NAMALWA (cell line): ENCODE measurements at regions not wholly inside any gene's neighbourhood (a gene's known extent, or its start where the extent isn't known, plus 50 kb on each side); places are given as distances from the start of the nearest gene placed in this dataset.

Source experiments
- DNase-seq: peaks from one replicate; pipeline ENCODE4 v3.0.0-alpha.2; 2015; ENCODE audit warnings: low spot score

DNA sequence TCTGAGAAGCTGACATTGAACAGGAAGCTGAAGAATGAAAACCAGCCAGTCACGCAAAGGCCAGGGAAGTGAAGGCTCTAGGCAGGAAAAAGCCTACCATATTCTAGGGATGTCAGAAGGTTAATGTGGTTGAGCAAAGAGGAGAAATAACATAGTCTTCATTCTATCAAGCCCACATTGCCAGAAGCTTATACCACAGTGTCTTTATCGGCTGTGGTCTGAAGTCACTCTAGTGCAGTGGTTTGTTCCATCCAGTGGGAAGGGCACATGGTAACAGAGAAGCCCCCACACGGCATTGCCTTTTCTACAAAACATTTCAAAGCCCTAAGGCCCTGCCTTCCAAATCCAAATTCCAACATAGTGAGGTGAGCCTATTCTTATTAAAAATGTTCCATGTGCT is 311.3 kb downstream of the TNS1 start:
- no peak for DNase-seq

DNA sequence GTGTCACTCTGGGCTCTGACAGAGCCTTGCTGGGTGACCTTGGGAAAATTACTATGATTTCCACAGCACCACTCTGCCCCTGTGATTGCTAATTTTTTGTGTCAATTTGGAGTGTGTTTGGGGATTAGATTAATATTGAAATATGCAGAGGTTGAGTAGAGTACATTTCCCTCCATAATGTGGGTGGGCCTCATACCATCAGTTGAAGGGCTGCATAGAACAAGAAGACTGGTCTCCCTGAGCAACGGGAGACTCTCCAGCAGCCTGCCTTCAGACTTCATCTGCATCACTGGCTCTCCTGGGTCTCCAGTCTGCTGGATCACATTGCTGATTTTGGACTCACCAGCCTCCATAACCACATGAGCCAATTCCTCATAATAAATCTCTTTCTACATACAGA is 313.7 kb downstream of the TNS1 start:
- DNase-seq = no peak

DNA sequence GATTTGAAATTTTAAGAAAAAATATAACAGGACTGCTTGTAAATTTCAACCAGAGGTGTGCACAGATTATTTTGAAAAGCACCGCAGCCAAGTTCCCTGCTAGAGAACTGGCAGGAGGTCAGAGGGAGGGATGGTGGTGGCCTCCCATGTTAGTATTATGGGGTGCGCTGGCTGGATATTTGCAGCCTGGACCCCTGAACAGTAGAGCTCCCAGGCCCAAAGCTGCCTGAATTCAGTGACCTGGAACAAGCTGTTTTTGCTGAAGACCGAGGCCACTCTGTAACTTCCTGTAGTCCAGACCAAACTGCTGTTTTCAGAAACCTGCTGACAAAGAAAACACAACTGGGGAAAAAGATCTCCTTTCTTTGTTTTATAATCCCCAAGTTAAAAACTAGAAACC is 314.3 kb downstream of the TNS1 start:
- no peak for DNase-seq

DNA sequence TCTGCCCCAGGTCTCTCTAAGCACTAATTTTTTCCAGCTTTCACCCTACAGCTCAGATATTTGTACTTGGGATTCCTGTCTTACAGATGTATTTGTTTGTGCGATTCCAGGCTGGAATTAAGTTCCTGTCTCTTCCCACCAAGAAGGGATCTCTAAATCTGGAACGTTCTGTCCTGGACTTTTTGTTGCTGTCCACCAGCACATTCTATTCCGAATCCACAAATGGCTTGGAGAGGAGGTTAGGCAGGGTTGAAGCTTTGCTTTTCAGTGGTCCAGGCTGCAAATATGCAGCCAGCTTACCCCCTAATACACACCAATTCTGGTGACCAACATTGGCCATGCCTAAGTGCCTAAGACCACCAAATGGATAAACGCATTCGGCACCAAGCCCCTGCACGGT is 315.0 kb downstream of the TNS1 start:
- DNase-seq = no peak

DNA sequence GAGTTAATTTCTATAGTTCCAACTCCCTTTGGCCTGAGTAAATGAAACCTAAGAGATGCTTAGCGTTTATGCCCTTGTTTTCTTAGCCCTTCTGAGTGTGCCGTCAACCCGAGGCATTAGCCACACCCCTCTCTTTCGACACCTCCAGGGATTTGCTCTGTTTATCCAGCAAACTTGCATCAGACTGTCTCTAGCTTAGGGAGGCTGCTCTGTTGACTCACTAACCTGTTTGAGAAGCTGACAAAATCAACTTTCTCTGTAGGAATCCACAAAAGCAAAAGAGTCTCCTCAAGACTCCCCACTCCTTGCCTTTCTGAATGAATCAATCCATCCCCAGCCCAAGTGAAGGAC is 317.6 kb downstream of the TNS1 start:
- DNase-seq = no peak

DNA sequence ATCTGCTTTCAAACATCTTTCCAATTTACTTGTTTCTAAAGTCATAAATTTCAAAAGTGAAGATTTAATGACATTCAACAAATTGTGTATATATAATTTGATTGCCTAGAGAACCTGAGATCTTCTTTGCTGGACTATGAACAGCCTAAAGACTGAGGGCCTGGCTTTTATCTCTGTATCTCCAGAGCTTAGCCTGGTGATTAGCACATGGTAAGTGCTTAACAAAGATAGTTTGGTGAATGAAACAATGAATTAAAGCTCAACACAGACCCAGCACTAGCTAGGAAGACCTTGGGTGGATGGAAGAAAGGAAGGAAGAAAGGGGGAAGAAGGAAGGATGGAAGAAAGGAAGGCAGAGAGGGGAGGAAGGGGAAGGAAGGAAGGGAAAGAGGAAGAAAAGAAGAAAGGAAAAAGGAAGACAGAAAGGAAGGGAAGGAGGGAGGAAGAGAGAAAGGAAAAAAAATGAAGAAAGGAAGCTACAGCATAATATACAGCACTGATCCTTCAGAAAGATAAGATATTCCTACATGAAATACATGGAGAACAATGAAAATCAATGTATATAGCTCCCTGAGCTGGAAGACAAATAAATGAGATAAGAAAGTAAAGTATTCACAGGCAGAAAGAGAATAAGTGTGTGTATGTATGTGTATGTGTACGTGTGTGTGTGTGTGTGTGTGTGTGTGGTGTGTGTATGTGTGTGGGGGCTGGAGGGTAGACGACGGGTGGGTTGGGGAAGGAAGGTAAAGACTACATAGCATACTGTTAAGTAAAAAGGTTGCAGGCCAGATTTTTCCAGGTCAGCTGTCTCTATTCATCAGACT is 318.2 kb downstream of the TNS1 start:
- no peak for DNase-seq

DNA sequence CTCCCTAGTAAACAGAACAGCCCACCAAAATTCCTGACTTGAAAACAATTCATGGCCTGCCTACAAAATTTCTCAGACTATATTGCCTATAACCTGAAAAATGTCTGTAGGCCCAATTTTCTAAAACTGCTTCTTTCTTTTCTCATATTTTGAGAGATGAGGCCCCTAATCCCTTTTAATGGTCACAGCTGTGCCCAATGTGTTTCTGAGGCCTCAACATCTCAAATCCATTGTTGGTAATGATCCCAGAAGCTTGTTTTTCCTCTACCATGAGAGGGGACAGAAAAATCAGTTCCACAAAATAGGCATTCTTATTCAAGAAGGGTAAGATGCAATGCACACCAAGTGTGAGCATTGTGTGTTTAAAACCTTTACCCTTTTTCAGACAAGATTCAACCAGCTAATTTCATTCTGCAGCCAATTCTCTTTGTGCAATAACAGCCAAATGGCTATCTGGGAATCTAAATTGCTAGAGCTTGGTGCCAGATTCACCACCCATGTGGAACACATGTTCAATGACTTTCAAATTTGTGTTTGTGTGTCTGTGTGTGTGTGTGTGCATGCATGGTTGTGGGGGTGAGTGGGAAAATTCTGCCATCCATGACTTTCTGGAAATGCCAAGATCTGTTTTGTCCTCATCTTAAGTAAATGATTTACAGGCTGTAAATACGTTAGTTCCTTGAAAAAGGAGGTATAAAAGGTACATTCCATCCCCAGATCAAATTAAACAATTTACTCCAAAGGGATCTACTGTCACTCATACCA is 319.5 kb downstream of the TNS1 start:
- DNase-seq = no peak

DNA sequence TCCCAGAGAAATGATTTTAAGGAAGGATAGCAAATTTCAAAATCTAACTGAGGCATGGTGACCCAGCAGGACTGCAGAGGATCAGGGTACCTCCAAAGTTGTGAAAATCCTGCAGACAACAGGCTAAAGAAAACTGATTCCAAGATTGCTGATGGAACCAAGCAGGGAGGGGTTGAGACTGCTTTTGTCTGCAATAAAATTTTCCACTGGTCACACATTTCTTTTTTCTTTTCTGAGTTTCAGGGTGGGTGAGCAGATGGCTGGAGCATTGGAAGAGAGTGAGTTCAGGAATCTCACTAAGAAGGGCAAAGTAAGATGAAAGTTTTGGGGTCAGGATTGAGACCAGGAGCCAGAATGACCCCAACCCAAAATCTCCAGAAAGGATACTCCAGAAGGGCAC is 321.0 kb downstream of the TNS1 start:
- DNase-seq = no peak

DNA sequence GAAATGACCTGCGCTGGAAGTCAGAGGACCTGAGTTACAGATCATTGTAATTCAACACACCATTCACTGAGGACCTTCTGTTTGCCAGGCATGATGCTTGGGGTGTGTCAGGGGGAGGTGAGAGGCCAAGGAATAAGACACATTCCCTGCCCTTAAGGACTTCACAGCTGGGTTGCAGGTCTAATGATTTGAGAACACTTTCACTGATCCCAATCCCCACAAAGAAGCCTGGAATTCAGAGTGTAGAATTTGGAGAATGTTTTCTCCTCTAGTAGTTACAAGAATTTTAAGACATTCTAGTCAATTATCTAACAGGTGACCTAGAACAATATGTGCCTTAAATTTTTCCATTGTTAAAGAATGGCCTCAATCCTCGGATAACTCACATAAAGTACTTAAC is 322.4 kb downstream of the TNS1 start:
- DNase-seq = no peak

DNA sequence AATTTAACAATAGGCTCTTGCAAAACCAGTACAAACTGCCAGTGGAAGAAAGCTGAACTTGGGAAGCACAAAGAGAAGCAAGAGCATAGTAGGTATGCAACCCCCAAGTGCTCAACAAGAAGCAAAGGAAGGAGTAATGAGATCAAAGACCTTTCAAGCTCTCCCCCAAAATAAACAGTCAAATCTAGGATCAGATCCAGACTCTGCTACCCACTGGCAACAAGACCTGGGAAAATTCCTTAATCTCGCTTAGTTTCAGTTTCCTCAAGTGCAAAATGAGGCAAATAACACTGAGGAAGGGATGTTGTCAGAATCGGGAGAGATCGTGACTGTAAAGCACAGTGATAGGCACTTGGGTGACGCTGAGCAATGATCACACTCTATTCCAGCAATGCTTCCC is 329.2 kb downstream of the TNS1 start:
- no peak for DNase-seq

DNA sequence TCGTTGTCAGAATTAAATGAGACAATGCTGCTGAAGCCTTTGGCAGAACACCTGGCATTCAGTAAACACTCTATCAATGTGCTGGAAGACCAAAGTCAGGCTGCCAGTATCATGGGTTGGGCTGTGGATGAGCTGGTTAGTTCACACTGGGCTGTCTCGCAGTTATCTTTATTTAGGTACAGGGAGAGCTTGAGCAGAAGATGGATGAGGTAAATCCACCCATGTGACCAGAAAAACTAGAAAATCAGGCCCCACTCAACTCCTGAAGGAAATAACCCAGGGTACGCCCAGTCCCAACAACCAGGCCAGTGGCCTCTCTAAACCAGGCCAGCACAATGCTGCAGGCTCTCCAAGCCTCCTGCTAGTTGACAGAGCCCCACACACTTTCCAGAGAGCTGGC is 330.3 kb downstream of the TNS1 start:
- no peak for DNase-seq

DNA sequence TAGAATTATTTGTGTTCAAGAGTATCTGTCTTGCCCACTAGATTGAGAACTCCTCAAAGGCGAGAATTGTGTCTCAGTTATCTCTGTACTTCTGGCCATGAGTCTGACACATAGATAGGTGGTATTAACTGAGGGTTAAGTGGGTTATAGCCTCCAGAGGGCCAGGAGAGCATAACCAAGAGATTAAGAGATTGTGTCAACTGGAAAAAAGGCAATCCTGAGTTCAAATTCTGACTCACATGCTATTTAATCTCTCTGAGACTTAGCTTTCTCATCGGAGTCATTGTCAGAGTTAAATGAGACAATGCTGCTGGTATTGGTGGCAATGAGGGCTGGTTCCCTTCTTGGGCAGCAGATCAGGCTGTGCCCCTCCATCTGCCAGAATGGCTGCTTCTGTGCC is 330.9 kb downstream of the TNS1 start:
- no peak for DNase-seq

DNA sequence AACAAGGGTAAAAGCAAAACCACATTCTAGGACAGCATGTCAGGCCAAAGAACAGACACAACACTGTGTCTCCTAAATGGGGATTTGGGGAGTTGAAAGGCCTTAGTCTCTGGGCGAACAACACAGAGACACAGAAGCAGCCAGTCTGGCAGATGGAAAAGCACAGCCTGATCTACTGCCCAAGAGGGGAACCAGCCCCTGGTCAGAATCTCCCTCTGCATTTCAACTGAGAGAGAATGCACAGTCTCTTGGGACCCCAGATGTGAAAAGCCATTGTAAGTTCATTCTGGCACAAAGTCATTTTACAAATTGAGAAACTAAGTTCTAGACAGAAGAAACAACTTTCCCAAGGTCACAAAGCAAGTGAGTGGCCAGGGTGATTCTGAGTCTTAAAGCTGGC is 331.7 kb downstream of the TNS1 start:
- no peak for DNase-seq

DNA sequence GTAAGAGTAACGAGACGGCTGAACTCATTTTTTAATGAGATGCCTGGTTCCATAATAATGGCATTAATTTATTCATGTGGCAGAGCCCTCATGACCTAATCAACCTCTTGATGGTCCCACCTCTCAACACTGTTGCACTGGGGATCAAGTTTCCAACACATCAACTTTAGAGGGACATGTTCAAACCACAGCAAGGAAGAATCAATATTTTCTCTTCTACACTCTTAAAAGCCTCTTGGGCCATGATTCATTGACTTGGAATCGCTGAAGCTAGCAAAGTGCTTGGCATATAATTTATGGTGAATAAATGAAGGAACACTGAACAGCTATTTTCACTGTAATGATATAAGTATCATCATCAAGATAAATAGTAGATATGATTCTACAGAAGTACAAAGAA is 333.0 kb downstream of the TNS1 start:
- DNase-seq = no peak

DNA sequence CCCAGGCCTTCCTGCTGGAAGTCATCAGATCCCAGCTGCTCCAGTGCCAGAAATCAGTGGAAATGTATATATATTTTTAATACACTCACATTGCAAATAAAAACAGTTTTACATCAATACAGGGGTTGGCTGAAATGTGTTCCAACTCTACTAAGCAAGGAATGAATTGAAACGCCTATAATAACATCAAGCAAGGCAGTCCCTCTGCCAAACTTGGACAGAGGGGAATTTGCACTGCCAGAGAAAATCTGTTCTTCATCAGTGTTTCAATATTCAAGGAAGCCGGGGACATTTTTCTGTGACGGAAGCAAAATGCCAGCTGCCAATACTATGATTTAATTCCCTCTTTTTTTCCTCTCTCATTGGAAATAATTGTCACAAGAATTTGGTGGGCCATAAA is 335.3 kb downstream of the TNS1 start:
- DNase-seq = no peak

DNA sequence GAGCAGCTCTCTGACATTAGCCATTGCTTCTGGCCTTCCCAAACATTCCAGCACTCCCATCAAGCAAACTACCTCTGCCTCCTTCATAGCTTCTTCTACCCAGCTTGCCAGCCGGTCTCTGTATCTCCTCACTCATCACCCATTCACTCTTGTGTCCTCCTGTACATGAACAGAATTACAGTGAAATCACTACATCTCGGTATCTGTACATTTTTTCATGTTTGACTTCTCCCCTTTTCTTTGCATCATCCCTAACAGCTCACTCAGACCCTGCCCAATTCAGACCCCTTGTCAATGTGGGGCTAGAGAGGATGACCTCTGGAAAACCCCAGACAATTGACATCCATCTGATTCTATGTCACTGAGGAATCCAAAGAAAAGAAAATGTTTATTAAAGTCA is 335.8 kb downstream of the TNS1 start:
- no peak for DNase-seq

DNA sequence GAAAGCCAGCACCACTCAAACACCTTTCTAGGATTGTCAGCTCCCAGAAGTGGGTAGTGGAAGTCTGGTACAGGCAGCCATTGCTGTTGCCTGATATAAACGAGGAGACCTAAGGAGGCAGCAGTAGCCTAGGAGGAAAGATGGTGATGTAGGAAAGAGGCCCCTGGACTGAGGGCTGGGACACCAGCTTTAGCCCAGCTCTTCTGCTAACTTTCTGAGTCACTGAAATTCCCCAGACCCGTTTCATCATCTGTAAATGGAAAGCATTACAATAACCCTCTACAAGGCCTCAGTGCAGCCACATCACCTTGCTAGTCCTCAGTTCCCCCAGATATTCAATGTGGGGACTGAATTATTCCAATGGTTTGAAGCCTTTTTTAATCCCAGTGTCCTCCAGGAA is 336.5 kb downstream of the TNS1 start:
- DNase-seq = no peak

DNA sequence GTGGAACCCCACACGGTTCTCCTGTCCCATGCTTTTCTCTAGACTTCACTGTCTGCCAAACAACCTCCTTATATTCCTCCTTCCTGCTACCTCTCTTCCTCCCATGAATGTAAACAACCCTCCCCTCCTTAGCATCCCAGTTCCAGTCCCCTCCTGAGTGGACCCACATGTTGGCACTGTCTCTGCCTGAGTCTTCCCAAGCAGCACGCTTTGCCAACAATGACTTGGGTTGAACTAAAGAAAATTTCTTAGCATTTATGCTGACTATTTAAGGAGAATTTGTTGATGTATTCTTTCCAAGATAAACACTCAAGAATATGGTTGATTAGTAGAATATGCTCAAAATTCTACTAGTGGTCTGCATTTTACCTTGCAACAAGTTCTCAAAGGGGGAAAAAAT is 338.0 kb downstream of the TNS1 start:
- DNase-seq = no peak

DNA sequence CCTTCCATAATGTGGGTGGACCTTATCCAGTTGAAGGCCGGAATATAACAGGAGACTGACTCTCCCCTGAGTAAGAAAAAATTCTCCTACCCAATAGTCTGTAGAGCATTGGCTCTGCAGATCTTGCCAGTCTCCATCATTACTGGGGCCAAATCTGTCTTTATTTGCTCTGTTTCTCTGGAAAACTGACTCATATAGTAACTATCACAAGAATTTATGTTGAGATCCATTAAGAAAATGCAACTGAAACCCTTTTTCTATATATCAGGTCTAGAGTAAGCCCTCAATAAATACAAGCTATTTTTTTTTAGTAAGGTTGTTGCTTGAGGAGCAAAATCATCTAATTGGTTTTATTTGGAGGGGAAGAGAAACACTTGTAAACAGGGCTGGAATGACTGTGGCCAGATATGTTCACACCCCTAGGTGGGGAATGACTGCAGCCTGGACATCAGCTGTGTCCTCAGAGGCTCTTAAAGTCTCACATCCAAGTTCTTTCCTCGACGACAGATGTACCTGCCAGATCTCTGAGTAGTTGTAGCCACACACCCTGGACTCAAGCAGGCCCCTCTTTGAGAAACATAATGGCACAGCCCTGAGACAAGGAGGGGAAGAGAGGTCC is 339.7 kb downstream of the TNS1 start:
- DNase-seq = no peak

DNA sequence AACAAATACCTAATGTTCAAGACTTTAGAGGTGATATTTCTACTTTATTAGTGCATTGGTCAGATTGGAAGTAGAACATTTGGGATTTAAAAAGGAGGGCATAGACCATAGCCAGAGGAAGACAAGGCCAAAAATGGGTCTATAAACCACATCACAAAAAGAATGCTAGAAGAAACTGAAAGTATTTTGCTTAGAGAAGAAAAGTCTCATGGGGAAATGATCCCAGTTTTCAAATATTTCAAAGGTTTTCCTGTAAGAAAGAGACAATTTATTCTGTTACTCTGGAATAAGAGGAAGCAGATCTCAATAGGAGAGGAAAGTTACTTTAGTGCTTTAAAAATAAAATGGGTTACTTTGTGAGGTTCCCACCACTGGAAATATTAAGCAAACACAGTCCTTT is 341.4 kb downstream of the TNS1 start:
- no peak for DNase-seq

DNA sequence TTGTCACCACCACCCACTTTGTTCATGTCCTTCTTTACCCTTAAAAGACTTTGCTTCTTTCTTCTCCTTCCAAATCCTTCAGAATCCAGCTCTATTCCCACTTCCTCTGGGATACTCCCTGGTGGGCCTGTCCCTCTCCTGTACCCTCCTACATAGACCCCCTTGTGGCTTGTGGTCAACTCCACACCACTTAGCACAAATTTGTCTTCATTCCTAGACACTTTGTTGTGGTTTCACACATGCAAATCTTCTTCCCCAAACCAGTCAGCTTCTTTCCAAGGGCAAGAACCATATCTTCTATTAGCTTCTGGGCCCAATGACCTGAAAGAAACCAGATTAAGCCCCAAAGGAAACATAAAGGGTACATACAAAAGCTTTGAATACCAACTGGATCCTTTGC is 342.4 kb downstream of the TNS1 start:
- DNase-seq = no peak

DNA sequence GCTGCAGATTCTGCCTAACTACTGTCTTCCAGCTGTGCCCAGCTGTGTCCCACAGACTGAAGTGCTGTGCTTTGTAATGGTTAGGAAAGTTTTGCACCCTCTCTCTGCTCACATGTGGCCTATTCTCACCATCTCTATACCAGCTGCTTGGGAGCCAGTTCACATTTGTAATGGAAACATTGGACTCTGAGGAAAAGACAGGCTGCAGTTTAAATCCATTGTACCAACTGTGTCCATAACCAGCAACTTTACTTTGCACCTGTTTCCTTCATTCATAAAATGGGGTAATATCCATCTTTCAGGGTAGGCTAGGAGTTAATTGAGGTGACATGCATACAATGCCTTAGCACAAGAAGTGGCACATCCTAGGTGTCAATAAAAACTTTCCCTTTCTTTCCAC is 344.0 kb downstream of the TNS1 start:
- no peak for DNase-seq

DNA sequence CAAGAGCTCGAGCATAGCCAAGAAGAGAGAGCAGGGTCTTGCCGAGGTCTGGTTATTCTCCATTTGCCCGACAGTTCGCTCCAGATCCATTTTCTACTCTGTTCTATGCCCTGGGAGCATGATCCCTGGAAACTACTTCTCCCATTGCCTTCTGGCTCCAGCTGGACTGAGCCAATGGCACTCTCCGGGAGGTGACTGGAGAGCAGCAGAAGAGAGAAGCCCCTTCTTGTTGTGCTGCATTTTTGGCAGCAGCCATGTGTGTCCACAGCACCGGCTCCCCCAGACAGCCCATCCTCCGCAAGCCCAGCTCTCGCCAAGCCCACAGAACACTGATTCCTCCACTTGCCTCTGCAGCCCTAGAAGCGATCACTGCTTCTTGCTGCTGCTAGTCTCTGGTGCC is 345.5 kb downstream of the TNS1 start:
- DNase-seq = no peak

DNA sequence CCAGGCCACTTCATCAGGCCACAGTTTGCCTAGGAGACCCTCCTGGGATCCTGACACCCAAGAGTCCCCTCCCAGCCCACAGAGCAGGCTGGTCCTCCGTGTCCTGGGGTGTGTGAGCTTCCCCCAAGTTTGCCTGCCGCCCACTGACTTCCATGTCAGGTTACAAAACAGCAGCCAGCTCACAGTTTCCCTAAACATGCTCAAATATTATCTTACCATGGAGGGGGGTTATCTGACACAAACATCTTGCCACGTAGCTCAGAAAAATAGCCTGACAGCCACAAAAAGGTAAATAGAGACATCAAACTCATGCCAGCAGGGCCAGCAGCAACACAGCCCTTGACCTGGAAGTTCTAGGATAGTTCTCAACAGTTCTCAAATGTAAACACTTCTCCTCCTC is 346.5 kb downstream of the TNS1 start:
- no peak for DNase-seq
